Coronary artery (tissue), 2 donors: ENCODE measurements at regions not wholly inside any gene's neighbourhood (a gene's known extent, or its start where the extent isn't known, plus 50 kb on each side); places are given as distances from the start of the nearest gene placed in this dataset.

Source experiments
- DNase-seq: peaks from one replicate; pipeline ENCODE4 v3.0.0-alpha.2; 2017; ENCODE audit warnings: low spot score
- H3K27ac ChIP-seq, 2 donors: fragments of 200-600 bp; sonication (generic); one replicate each; pipeline ENCODE4 v1.5.1; 2016 to 2019
- H3K4me3 ChIP-seq: fragments of 200-600 bp; sonication (generic); 2 replicates; pipeline ENCODE4 v1.5.1; 2016; ENCODE audit warnings: mild to moderate bottlenecking, moderate library complexity
- TF ChIP-seq, protein P1 (sequence below): fragments of 200-600 bp; sonication (generic); IDR thresholded peaks from one replicate; pipeline ENCODE4 v1.5.1; 2019; ENCODE audit warnings: antibody characterized with exemption

GRCh38 chr1:221067721-221068120 lies 188.5 kb downstream of the HLX start:
- no peak for DNase-seq

DNA sequence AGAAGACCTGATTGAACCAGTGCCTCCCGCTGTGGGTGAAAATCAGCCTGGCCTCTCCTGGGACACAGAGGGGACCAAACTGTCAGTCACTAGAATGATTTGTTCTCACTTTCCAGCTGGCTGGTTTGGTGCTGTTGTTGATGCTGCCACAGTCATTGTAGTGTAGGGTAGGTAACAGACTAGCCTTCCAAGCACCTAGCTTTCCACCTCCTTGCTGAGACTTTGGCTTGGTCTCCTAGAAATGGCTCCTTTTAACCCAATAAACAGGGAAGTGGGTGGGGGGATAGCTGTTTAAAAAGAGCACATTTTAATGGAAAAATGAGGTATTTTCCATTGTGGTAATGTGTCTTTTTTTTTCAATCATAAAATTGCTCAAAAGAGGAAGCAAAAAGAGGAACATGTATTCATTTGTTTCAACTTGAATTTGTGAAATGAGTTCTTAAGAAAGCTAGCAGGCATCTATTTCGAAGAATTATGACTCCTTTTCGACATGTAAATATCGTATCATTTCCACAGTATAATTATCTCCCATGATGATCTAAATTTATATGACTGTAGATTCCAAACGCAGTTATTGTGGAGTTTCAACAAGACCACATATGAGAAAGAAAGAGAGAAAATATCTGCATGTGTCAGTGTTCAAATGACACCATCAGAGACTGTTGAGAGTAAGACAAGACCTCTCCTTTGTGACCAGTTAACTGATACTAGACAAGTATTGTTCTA lies 190.1 kb downstream of the HLX start:
- H3K27ac ChIP-seq, result no peak overlapping the region

More at GRCh38 chr1:221067721-221068120, 188.5 kb downstream of the HLX start:
- Histone ChIP-seq H3K27ac (no peak overlapping the region), H3K4me3 (no peak overlapping the region)
- TF ChIP-seq, protein P1, sequence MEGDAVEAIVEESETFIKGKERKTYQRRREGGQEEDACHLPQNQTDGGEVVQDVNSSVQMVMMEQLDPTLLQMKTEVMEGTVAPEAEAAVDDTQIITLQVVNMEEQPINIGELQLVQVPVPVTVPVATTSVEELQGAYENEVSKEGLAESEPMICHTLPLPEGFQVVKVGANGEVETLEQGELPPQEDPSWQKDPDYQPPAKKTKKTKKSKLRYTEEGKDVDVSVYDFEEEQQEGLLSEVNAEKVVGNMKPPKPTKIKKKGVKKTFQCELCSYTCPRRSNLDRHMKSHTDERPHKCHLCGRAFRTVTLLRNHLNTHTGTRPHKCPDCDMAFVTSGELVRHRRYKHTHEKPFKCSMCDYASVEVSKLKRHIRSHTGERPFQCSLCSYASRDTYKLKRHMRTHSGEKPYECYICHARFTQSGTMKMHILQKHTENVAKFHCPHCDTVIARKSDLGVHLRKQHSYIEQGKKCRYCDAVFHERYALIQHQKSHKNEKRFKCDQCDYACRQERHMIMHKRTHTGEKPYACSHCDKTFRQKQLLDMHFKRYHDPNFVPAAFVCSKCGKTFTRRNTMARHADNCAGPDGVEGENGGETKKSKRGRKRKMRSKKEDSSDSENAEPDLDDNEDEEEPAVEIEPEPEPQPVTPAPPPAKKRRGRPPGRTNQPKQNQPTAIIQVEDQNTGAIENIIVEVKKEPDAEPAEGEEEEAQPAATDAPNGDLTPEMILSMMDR, result no peak

GRCh38 chr1:221069986-221070385 lies 190.7 kb downstream of the HLX start:
- no peak overlapping the region for H3K27ac ChIP-seq
- DNase-seq, result no peak
- TF ChIP-seq, protein P1, result no peak
- H3K4me3 ChIP-seq, result no peak overlapping the region

More for the DNA sequence above, 190.1 kb downstream of the HLX start:
- DNase-seq, result no peak
- TF ChIP-seq, protein P1, result no peak
- no peak overlapping the region for H3K4me3 ChIP-seq

GRCh38 chr1:221071777-221072176 lies 192.5 kb downstream of the HLX start:
- TF ChIP-seq, protein P1, result no peak
- Histone ChIP-seq H3K27ac (no peak overlapping the region), H3K4me3 (no peak overlapping the region)
- DNase-seq, result no peak

GRCh38 chr1:221072214-221072613 lies 193.0 kb downstream of the HLX start:
- no peak overlapping the region for H3K4me3 ChIP-seq
- no peak for DNase-seq
- TF ChIP-seq, protein P1, result no peak
- no peak overlapping the region for H3K27ac ChIP-seq

DNA sequence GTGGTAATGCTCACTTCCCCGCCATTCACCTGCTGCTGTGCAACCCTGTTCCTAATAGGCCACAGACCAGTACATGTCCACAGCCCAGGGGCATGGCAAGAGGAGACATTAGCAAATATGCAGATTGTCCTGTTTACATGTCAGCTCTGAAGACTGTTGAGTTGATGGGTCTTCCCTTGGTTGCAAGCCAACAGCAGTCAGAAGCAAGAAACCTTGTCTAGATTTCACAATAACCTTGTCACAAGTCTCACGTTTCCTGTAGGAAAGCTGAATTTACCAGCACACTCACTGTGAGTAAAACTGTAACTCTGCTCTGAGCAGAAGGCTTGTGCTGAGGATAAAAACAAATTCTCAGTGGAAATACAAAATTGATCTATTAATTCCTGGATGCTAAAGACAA lies 195.1 kb downstream of the HLX start:
- Histone ChIP-seq H3K27ac (no peak overlapping the region), H3K4me3 (no peak overlapping the region)
- DNase-seq, result no peak
- TF ChIP-seq, protein P1, result no peak

DNA sequence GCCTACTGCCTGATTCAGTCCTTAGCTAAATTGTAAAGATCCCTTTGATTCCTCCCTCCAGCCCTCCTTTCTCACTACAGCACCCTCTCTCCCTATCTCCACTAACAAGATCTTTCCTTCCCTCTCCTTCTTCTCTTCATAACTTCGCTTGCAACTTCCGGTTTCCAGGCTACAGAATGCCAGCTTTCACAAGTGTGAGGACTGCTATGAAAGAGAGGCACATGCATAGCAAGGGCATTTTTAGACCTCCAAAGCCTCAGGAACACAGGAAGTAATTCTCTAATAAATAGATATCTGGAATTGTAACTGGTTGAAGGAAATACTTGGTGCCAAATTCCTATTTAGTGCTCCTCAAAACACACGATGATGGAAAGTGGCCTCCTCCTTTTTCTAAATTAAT lies 196.7 kb downstream of the HLX start:
- DNase-seq, result no peak
- H3K4me3 ChIP-seq, result no peak overlapping the region
- TF ChIP-seq, protein P1, result no peak
- H3K27ac ChIP-seq, result no peak overlapping the region
